Motor neuron (in vitro differentiated cells): ENCODE measurements at regions not wholly inside any gene's neighbourhood (a gene's known extent, or its start where the extent isn't known, plus 50 kb on each side); places are given as distances from the start of the nearest gene placed in this dataset.

ENCODE experiments used
- ATAC-seq, 8 experiments: fragments of 200-7000 bp; cut with Tn5 transposase; replicated peaks in 6 of 8; 2 replicates each; pipeline ENCODE4 v1.8.0; 2021; ENCODE audit warnings: mild to moderate bottlenecking in 8 of 8, moderate library complexity in 8 of 8
- H3K27ac ChIP-seq, 2 donors: fragments of 250-450 bp; sonication (Bioruptor Pico); 2 replicates each; pipeline ENCODE4 v1.9.0; 2021; ENCODE audit warnings: antibody characterized with exemption in 2 of 2, mild to moderate bottlenecking in 2 of 2, moderate library complexity in 1 of 2
- H3K4me1 ChIP-seq, 2 donors: fragments of 250-450 bp; sonication (Bioruptor Pico); replicated peaks in 1 of 2; 2 replicates each; pipeline ENCODE4 v1.6.1; 2021; ENCODE audit warnings: antibody characterized with exemption in 2 of 2, mild to moderate bottlenecking in 2 of 2, moderate library complexity in 1 of 2
- H3K4me3 ChIP-seq, 5 donors: fragments of 250-450 bp; sonication (Bioruptor Pico); 2 replicates each; pipeline ENCODE4 v1.9.0; 2021; ENCODE audit warnings: antibody characterized with exemption in 5 of 5, mild to moderate bottlenecking in 5 of 5, moderate library complexity in 4 of 5
- WGBS, 10 experiments: fragments of 450-650 bp; shearing (Covaris generic); methylation state at CpG; one replicate each; pipeline ENCODE4 v1.0.0; 2022; 5-methylcytosine and 5-hydroxymethylcytosine counted together
- in situ Hi-C, 9 experiments: fragments of 400-800 bp; cut with MboI; loops; one replicate each; pipeline ENCODE4 v1.15.0; 2021; ENCODE audit warnings: low sequenced_read_pairs in 9 of 9, low pct_unique_long_range_greater_than_20kb in 2 of 9; ENCODE audit not compliant: unreplicated experiment in 9 of 9

GRCh38 chr11:93969925-93970922, 50.9 kb upstream of the HEPHL1 start:
- in situ Hi-C loops: no loop called here
- Histone ChIP-seq H3K27ac (no peak overlapping the region), H3K4me3 (no peak overlapping the region), H3K4me1 (no peaks in the 10 kb centered on the region)
- 0 to 100% (median 77%) methylated on average over 1 to 10 of the region's 10 CpGs; no CpG with 5 or more reads in 3 of the 10 experiments for WGBS, 10 experiments
- no peak for ATAC-seq
